ENCODE measurements at regions not wholly inside any gene's neighbourhood (a gene's known extent, or its start where the extent isn't known, plus 50 kb on each side); places are given as distances from the start of the nearest gene placed in this dataset.

- DNase-seq (ENCODE audit: low spot score) = no peak
Observed at GRCh38 chr12:90151491-90152015, 442.9 kb upstream of the ATP2B1 start.

- DNase-seq (ENCODE audit: low spot score) = no peak
Observed at GRCh38 chr12:90149453-90149852, 440.8 kb upstream of the ATP2B1 start.

- DNase-seq (ENCODE audit: low spot score) = no peak
Observed at GRCh38 chr12:90129366-90130030, 420.9 kb upstream of the ATP2B1 start.

GRCh38 chr12:90128526-90128925, 419.9 kb upstream of the ATP2B1 start:
- DNase-seq (ENCODE audit: low spot score) = no peak

GRCh38 chr12:90126125-90126524, 417.5 kb upstream of the ATP2B1 start:
- no peak for DNase-seq (ENCODE audit: low spot score)

- no peak for DNase-seq (ENCODE audit: low spot score)
Observed at GRCh38 chr12:90124914-90125313, 416.3 kb upstream of the ATP2B1 start.

GRCh38 chr12:90124289-90124688, 415.7 kb upstream of the ATP2B1 start:
- DNase-seq (ENCODE audit: low spot score) = no peak

GRCh38 chr12:90122681-90123080, 414.0 kb upstream of the ATP2B1 start:
- no peak for DNase-seq (ENCODE audit: low spot score)

GRCh38 chr12:90120627-90121026, 412.0 kb upstream of the ATP2B1 start:
- DNase-seq (ENCODE audit: low spot score) = no peak

- DNase-seq (ENCODE audit: low spot score) = no peak
Observed at GRCh38 chr12:90112666-90113065, 404.0 kb upstream of the ATP2B1 start.

- no peak for DNase-seq (ENCODE audit: low spot score)
Observed at GRCh38 chr12:90111791-90112580, 403.3 kb upstream of the ATP2B1 start.

GRCh38 chr12:90106568-90106967, 397.9 kb upstream of the ATP2B1 start:
- no peak for DNase-seq (ENCODE audit: low spot score)

- peak; percentile 40 for DNase-seq (ENCODE audit: low spot score)
Observed at GRCh38 chr12:90102957-90103652, 394.5 kb upstream of the ATP2B1 start.

GRCh38 chr12:90100579-90100978, 391.9 kb upstream of the ATP2B1 start:
- DNase-seq (ENCODE audit: low spot score) = no peak

- DNase-seq (ENCODE audit: low spot score) = no peak
Observed at GRCh38 chr12:90099288-90099687, 390.6 kb upstream of the ATP2B1 start.

- DNase-seq (ENCODE audit: low spot score) = peak; percentile 63
Observed at GRCh38 chr12:90098132-90098779, 389.6 kb upstream of the ATP2B1 start.

- no peak for DNase-seq (ENCODE audit: low spot score)
Observed at GRCh38 chr12:90091809-90092208, 383.2 kb upstream of the ATP2B1 start.

- DNase-seq (ENCODE audit: low spot score) = peak; percentile 93
Observed at GRCh38 chr12:90090929-90091651, 382.5 kb upstream of the ATP2B1 start.

GRCh38 chr12:90086281-90086680, 377.6 kb upstream of the ATP2B1 start:
- DNase-seq (ENCODE audit: low spot score) = no peak

- DNase-seq (ENCODE audit: low spot score) = no peak
Observed at GRCh38 chr12:90085494-90086274, 377.0 kb upstream of the ATP2B1 start.

GRCh38 chr12:90084018-90084417, 375.4 kb upstream of the ATP2B1 start:
- DNase-seq (ENCODE audit: low spot score) = no peak
